HCT116 (cell line): ENCODE measurements at regions not wholly inside any gene's neighbourhood (a gene's known extent, or its start where the extent isn't known, plus 50 kb on each side); places are given as distances from the start of the nearest gene placed in this dataset.

Experiments
- ATAC-seq: fragments of 200-7000 bp; cut with Tn5 transposase; 2 replicates; pipeline ENCODE4 v1.9.1; 2020; ENCODE audit warnings: mild to moderate bottlenecking, moderate library complexity
- BruUV-seq: library from RNA; stranded (reverse); fragments of 400-500 nt; replicated peaks from 2 replicates; lab custom pipeline; 2021; lab: Mats Ljungman, UMichigan
- CTCF ChIA-PET: fragments of 300-600 bp; sonication (Branson Sonifier 250); formaldehyde crosslinking; loops from one replicate; lab custom pipeline; 2021; ENCODE audit warnings: antibody characterized with exemption; lab: Charles Lee
- POLR2A ChIA-PET: fragments of 300-600, 350-600 bp; sonication (Branson Sonifier 250); formaldehyde crosslinking; loops from one replicate; lab custom pipeline; 2021; ENCODE audit warnings: antibody characterized with exemption; lab: Charles Lee
- RAD21 ChIA-PET, 2 experiments: fragments of 300-600 bp; sonication (Branson Sonifier 250); formaldehyde crosslinking; loops; one replicate each; lab custom pipeline; 2023; ENCODE audit warnings: low total read pairs in 2 of 2; ENCODE audit not compliant: uncharacterized antibody in 2 of 2, unreplicated experiment in 2 of 2, low non-redundant PET in 1 of 2; lab: Charles Lee
- DNase-seq: peaks from one replicate; pipeline ENCODE4 v3.0.0-alpha.2; 2010; ENCODE audit warnings: low read depth, low spot score
- H2AFZ ChIP-seq: fragments of 200-600 bp; shearing (Covaris generic), sonication (generic); 2 replicates; pipeline ENCODE4 v1.6.1; 2017; ENCODE audit warnings: low read depth, mixed run types, mixed read lengths, antibody characterized with exemption, low read length; ENCODE audit not compliant: poor library complexity, severe bottlenecking
- H3K27ac ChIP-seq: 2 replicates; pipeline ENCODE4 v1.5.1; 2012; ENCODE audit warnings: low read depth, low read length
- H3K27me3 ChIP-seq: fragments of 200-600 bp; sonication (generic); 2 replicates; pipeline ENCODE4 v1.6.1; 2016; ENCODE audit warnings: mixed run types, low read length, mixed read lengths; ENCODE audit not compliant: insufficient read depth
- H3K36me3 ChIP-seq, 2 experiments: fragments of 200-500 bp in 1 of 2; fragments of 200-600 bp in 1 of 2; sonication (Bioruptor generic) in 1 of 2; sonication (generic) in 1 of 2; 2 replicates each; pipeline versions ENCODE4 v1.5.1 to v1.6.1; 2014 to 2016; ENCODE audit warnings: low read length in 2 of 2, inconsistent platforms in 1 of 2, mixed read lengths in 1 of 2, mixed run types in 1 of 2; ENCODE audit not compliant: insufficient read depth in 2 of 2, control insufficient read depth in 1 of 2
- H3K4me1 ChIP-seq, 2 experiments: fragments of 200-600 bp in 1 of 2; sonication (generic) in 1 of 2; 2 replicates each; pipeline versions ENCODE4 v1.5.1 to v1.6.1; 2012 to 2017; ENCODE audit warnings: low read length in 2 of 2, inconsistent platforms in 1 of 2, mild to moderate bottlenecking in 1 of 2, mixed read lengths in 1 of 2, mixed run types in 1 of 2, moderate library complexity in 1 of 2; ENCODE audit not compliant: insufficient read depth in 2 of 2, control insufficient read depth in 1 of 2
- H3K4me2 ChIP-seq: fragments of 200-600 bp; sonication (generic); 2 replicates; pipeline ENCODE4 v1.6.1; 2017; ENCODE audit warnings: mixed run types, low read length, mixed read lengths
- H3K4me3 ChIP-seq, 2 experiments: fragments of 200-600 bp in 1 of 2; sonication (generic) in 1 of 2; replicated peaks in 1 of 2; 2 replicates each; pipeline ENCODE4 v1.5.1; 2011 to 2016; ENCODE audit warnings: low read length in 2 of 2, control low read depth in 1 of 2, low read depth in 1 of 2, mild to moderate bottlenecking in 1 of 2, mixed read lengths in 1 of 2, mixed run types in 1 of 2
- H3K79me2 ChIP-seq: fragments of 200-600 bp; sonication (generic); 2 replicates; pipeline ENCODE4 v1.6.1; 2017; ENCODE audit warnings: mild to moderate bottlenecking, mixed run types, low read length, moderate library complexity, mixed read lengths; ENCODE audit not compliant: insufficient read depth
- H3K9ac ChIP-seq: fragments of 200-600 bp; sonication (generic); 2 replicates; pipeline ENCODE4 v1.6.1; 2016; ENCODE audit warnings: low read length, mixed read lengths
- H3K9me2 ChIP-seq: fragments of 200-600 bp; sonication (generic), shearing (Covaris generic); 2 replicates; pipeline ENCODE4 v1.6.1; 2017; ENCODE audit warnings: mixed run types, mild to moderate bottlenecking, moderate library complexity; ENCODE audit not compliant: insufficient read depth
- H3K9me3 ChIP-seq, 2 experiments: fragments of 200-500 bp in 1 of 2; fragments of 200-600 bp in 1 of 2; sonication (Bioruptor generic) in 1 of 2; sonication (generic) in 1 of 2; 2 replicates each; pipeline ENCODE4 v1.6.1; 2014 to 2017; ENCODE audit warnings: low read length in 2 of 2, mixed read lengths in 2 of 2, inconsistent platforms in 1 of 2, low read depth in 1 of 2, mild to moderate bottlenecking in 1 of 2, mixed run types in 1 of 2, moderate library complexity in 1 of 2; ENCODE audit not compliant: control insufficient read depth in 1 of 2, insufficient read depth in 1 of 2
- H4K20me1 ChIP-seq: fragments of 200-600 bp; sonication (generic), shearing (Covaris generic); 2 replicates; pipeline ENCODE4 v1.6.1; 2017; ENCODE audit warnings: mixed run types, mild to moderate bottlenecking, moderate library complexity; ENCODE audit not compliant: insufficient read depth
- CEBPB ChIP-seq: IDR thresholded peaks from 2 replicates; pipeline ENCODE4 v1.6.1; 2012; ENCODE audit warnings: low read depth
- ELF1 ChIP-seq: IDR thresholded peaks from 2 replicates; pipeline ENCODE4 v1.6.1; 2012; ENCODE audit warnings: low read depth, borderline replicate concordance
- EZH2 ChIP-seq: fragments of 200-600 bp; sonication (generic); IDR thresholded peaks from 2 replicates; pipeline ENCODE4 v1.6.1; 2017; ENCODE audit warnings: antibody characterized with exemption, mixed run types
- EZH2phosphoT487 ChIP-seq: fragments of 200-600 bp; IDR thresholded peaks from 2 replicates; pipeline ENCODE4 v1.6.1; 2018; ENCODE audit warnings: antibody characterized with exemption, borderline replicate concordance
- JUND ChIP-seq: IDR thresholded peaks from 2 replicates; pipeline ENCODE4 v1.6.1; 2012
- POLR2A ChIP-seq: IDR thresholded peaks from 2 replicates; pipeline ENCODE4 v1.7.0; 2011; ENCODE audit warnings: borderline replicate concordance; ENCODE audit not compliant: insufficient read depth, insufficient read length; ENCODE audit errors: extremely low read depth
- RAD21 ChIP-seq: IDR thresholded peaks from 2 replicates; pipeline ENCODE4 v1.6.1; 2012; ENCODE audit warnings: low read depth, mild to moderate bottlenecking
- SIN3A ChIP-seq: IDR thresholded peaks from 2 replicates; pipeline ENCODE4 v1.6.1; 2012; ENCODE audit warnings: low read depth
- SP1 ChIP-seq: IDR thresholded peaks from 2 replicates; pipeline ENCODE4 v1.6.1; 2012; ENCODE audit warnings: low read depth
- TCF7L2 ChIP-seq: IDR thresholded peaks from 2 replicates; pipeline ENCODE4 v1.7.0; 2011; ENCODE audit warnings: borderline replicate concordance, inconsistent platforms; ENCODE audit not compliant: insufficient read depth, insufficient read length; ENCODE audit errors: extremely low read depth
- intact Hi-C: fragments of 100-400 bp; cut with micrococcal nuclease; formaldehyde crosslinking; loops from 2 replicates; pipeline ENCODE4 v1.10.0; 2022
- TF ChIP-seq, protein P1 (sequence below): IDR thresholded peaks from 2 replicates; pipeline ENCODE4 v1.6.1; 2012
- TF ChIP-seq, protein P2 (sequence below), 3 experiments: fragments of 200-600 bp in 1 of 3; sonication (generic) in 1 of 3; IDR thresholded peaks in 2 of 3; conservative IDR thresholded peaks in 1 of 3; 2 replicates each; pipeline ENCODE4 v1.5.1; 2012 to 2017; ENCODE audit warnings: low read depth in 2 of 3, low read length in 2 of 3, antibody characterized with exemption in 1 of 3, borderline replicate concordance in 1 of 3, control low read depth in 1 of 3, mild to moderate bottlenecking in 1 of 3, mixed read lengths in 1 of 3, mixed run types in 1 of 3, moderate library complexity in 1 of 3; ENCODE audit not compliant: insufficient read depth in 1 of 3
- TF ChIP-seq, protein P3 (sequence below): IDR thresholded peaks from 2 replicates; pipeline ENCODE4 v1.6.1; 2012; ENCODE audit warnings: low read depth

DNA sequence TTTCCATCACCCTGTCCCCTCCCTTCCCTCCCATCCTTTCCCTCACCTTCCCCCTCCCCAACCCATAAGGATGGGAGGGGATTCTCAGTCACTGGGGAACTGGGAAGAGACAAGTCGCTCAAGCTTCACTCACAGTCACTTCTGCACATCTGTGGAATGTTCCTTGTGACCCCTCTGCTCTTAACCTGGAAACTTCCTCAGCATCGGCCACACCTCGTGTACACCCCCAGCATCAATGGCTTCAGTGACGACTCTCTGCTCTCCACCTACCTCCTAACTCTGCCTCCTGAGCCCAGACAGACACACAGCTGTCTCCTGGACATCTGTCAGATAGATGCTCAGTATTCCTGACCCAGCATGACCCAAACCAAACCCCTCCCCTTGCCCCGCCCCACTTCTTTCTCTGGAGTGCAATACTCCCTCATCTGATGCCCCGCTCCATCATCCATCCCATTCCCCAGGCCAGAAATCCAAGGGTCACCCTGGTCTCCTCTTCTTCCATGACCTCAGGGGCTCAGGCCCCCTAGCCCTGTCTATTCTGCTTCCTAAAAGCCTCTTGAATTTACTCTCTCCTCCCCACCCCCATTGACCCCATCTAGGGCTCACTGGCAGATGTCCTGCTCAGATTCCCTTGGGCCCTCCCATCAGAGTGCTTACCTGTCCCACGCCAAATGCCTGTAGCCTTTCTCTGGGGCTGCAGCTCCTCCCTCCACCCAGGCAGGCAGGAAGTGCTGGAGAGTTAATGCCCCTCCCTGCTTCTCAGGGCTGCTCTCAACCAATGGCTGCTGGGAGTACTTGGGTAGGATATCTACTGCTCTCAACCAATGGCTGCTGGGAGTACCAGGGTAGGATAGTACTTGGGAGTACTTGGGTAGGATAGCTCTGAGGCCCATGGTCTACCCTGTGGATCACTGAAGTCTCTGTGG is 83.1 kb upstream of the CSF3R start:
- intact Hi-C loops: no loop called here
- Histone ChIP-seq H3K4me3 (no peak overlapping the region), H3K27me3 (no peaks in the 10 kb centered on the region), H4K20me1 (no peaks in the 10 kb centered on the region), H3K9me3 (no peaks in the 10 kb centered on the region), H3K4me2 (no peak overlapping the region), H3K4me1 (no peaks in the 10 kb centered on the region), H3K27ac (no peak overlapping the region)
- CTCF ChIA-PET: interaction anchor here (2.2 kb wide), 1 partner anchor 10 kb away, joined by 9 read pairs; no protein-coding TSS in a partner anchor
- RAD21 ChIA-PET: no interaction called here
- no TSS peak for BruUV-seq
- TF ChIP-seq, protein P1, sequence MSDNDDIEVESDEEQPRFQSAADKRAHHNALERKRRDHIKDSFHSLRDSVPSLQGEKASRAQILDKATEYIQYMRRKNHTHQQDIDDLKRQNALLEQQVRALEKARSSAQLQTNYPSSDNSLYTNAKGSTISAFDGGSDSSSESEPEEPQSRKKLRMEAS: no peak
- no peak for TF ChIP-seq ELF1
- TF ChIP-seq RAD21: no peak
- no peak for TF ChIP-seq JUND
- no peak for TF ChIP-seq EZH2phosphoT487
- no peak for TF ChIP-seq SIN3A
- TF ChIP-seq, all 23 proteins: peak for 0
- no peaks in the 10 kb centered on the region for H3K79me2 ChIP-seq
- H3K36me3 ChIP-seq: no peaks in the 10 kb centered on the region
- DNase-seq (no peak), ATAC-seq (peak; percentile 30; the same call in 1 of the 2 replicates)
- H3K9ac ChIP-seq: no peak overlapping the region
- POLR2A ChIA-PET: no interaction called here
- H2AFZ ChIP-seq: no peak overlapping the region
- H3K9me2 ChIP-seq: no peaks in the 10 kb centered on the region

DNA sequence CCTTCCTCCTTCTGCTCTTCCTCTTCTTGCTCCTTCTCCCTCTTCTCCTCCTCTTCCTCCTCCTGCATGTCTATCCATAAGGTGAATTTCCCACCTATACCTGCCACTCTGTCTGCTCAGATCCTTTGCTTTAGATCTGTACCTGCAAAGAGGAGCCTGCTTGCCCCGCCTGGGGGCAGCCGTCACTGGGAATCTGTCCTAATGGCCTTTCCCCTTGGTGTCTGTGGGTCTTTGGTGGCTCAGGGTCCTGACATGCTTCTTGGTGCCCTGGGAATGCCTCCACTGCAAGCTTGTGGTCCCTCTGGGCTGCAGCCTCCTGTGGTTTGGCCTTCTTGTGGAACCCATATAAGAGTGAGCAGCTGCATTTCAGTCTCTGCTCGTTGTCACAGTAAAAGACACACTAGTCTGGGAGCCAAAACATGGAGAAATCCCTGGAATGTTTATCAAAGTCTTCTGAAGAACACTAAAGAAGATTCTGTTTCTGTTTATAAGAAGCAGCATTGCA is 79.5 kb upstream of the CSF3R start:
- no peak for DNase-seq
- CTCF ChIA-PET: no interaction called here
- intact Hi-C loops: no loop called here

More for the DNA sequence above, 79.5 kb upstream of the CSF3R start:
- TF ChIP-seq TCF7L2 (no peak), CEBPB (no peak), POLR2A (no peak), SP1 (no peak), EZH2 (no peak)
- TF ChIP-seq, protein P2, sequence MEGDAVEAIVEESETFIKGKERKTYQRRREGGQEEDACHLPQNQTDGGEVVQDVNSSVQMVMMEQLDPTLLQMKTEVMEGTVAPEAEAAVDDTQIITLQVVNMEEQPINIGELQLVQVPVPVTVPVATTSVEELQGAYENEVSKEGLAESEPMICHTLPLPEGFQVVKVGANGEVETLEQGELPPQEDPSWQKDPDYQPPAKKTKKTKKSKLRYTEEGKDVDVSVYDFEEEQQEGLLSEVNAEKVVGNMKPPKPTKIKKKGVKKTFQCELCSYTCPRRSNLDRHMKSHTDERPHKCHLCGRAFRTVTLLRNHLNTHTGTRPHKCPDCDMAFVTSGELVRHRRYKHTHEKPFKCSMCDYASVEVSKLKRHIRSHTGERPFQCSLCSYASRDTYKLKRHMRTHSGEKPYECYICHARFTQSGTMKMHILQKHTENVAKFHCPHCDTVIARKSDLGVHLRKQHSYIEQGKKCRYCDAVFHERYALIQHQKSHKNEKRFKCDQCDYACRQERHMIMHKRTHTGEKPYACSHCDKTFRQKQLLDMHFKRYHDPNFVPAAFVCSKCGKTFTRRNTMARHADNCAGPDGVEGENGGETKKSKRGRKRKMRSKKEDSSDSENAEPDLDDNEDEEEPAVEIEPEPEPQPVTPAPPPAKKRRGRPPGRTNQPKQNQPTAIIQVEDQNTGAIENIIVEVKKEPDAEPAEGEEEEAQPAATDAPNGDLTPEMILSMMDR (IDR thresholded peaks at IDR 0.05 in 2 of 3, conservative IDR thresholded peaks at IDR 0.05 in 1 of 3; ENCODE audit: borderline replicate concordance in 1 of 3, insufficient read depth in 1 of 3, low read depth in 2 of 3, low read length in 2 of 3): no peak
- TF ChIP-seq, protein P3, sequence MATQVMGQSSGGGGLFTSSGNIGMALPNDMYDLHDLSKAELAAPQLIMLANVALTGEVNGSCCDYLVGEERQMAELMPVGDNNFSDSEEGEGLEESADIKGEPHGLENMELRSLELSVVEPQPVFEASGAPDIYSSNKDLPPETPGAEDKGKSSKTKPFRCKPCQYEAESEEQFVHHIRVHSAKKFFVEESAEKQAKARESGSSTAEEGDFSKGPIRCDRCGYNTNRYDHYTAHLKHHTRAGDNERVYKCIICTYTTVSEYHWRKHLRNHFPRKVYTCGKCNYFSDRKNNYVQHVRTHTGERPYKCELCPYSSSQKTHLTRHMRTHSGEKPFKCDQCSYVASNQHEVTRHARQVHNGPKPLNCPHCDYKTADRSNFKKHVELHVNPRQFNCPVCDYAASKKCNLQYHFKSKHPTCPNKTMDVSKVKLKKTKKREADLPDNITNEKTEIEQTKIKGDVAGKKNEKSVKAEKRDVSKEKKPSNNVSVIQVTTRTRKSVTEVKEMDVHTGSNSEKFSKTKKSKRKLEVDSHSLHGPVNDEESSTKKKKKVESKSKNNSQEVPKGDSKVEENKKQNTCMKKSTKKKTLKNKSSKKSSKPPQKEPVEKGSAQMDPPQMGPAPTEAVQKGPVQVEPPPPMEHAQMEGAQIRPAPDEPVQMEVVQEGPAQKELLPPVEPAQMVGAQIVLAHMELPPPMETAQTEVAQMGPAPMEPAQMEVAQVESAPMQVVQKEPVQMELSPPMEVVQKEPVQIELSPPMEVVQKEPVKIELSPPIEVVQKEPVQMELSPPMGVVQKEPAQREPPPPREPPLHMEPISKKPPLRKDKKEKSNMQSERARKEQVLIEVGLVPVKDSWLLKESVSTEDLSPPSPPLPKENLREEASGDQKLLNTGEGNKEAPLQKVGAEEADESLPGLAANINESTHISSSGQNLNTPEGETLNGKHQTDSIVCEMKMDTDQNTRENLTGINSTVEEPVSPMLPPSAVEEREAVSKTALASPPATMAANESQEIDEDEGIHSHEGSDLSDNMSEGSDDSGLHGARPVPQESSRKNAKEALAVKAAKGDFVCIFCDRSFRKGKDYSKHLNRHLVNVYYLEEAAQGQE: no peak
- H3K4me1 ChIP-seq: no peaks in the 10 kb centered on the region
- H3K27me3 ChIP-seq: no peaks in the 10 kb centered on the region
- no peaks in the 10 kb centered on the region for H3K36me3 ChIP-seq
- H3K9me2 ChIP-seq: no peaks in the 10 kb centered on the region
- no peaks in the 10 kb centered on the region for H4K20me1 ChIP-seq
- no peaks in the 10 kb centered on the region for H3K9me3 ChIP-seq
- no TSS peak for BruUV-seq
- POLR2A ChIA-PET: no interaction called here
- H3K79me2 ChIP-seq: no peaks in the 10 kb centered on the region
- no peak overlapping the region for H3K27ac ChIP-seq
- H3K9ac ChIP-seq: no peak overlapping the region
- RAD21 ChIA-PET: no interaction called here
- ATAC-seq: no peak
- H2AFZ ChIP-seq: no peak overlapping the region
- no peak overlapping the region for H3K4me3 ChIP-seq
- H3K4me2 ChIP-seq: no peak overlapping the region
